HEK293 (cell line): ENCODE measurements at regions not wholly inside any gene's neighbourhood (a gene's known extent, or its start where the extent isn't known, plus 50 kb on each side); places are given as distances from the start of the nearest gene placed in this dataset.

Source experiments
- CTCF ChIA-PET: fragments of 350-600 bp; formaldehyde crosslinking; extraction: SDS; loops from one replicate; lab custom pipeline; 2021; ENCODE audit warnings: antibody characterized with exemption; lab: Yijun Ruan, JAX
- POLR2A ChIA-PET: fragments of 300-600 bp; formaldehyde crosslinking; extraction: SDS; loops from one replicate; lab custom pipeline; 2020; ENCODE audit warnings: antibody characterized with exemption, inconsistent platforms; lab: Yijun Ruan, JAX
- H3K27ac ChIP-seq: fragments of 200-500 bp; sonication (Bioruptor generic); 2 replicates; pipeline ENCODE4 v1.5.1; 2014; ENCODE audit warnings: low read depth, low read length, control low read depth, inconsistent platforms; ENCODE audit errors: extremely low read depth
- H3K36me3 ChIP-seq, 2 experiments: fragments of 200-500 bp in 1 of 2; sonication (Bioruptor generic) in 1 of 2; 1 replicate in 1 of 2; 2 replicates in 1 of 2; pipeline ENCODE4 v1.5.1; 2014 to 2017; ENCODE audit warnings: inconsistent platforms in 2 of 2, low read length in 2 of 2; ENCODE audit not compliant: control insufficient read depth in 2 of 2, insufficient read depth in 1 of 2
- H3K4me1 ChIP-seq: fragments of 200-500 bp; sonication (Bioruptor generic); 2 replicates; pipeline ENCODE4 v1.5.1; 2014; ENCODE audit warnings: mild to moderate bottlenecking, low read length, inconsistent platforms; ENCODE audit not compliant: control insufficient read depth, insufficient read depth
- H3K4me3 ChIP-seq: 2 replicates; pipeline ENCODE4 v1.5.1; 2011; ENCODE audit warnings: low read depth, mild to moderate bottlenecking, control low read depth, low read length, moderate library complexity
- H3K9me3 ChIP-seq: fragments of 200-500 bp; sonication (Bioruptor generic); 2 replicates; pipeline ENCODE4 v1.5.1; 2014; ENCODE audit warnings: low read depth, low read length, inconsistent platforms; ENCODE audit not compliant: control insufficient read depth, insufficient read depth
- BCL11B ChIP-seq: fragments of 450-650 bp; formaldehyde crosslinking; IDR thresholded peaks from 2 replicates; pipeline ENCODE4 v1.5.1; 2016; ENCODE audit warnings: low read depth, missing biosample characterization, missing genetic modification characterization
- HOXA7 ChIP-seq: sonication (generic); formaldehyde crosslinking; IDR thresholded peaks from 2 replicates; pipeline ENCODE4 v1.8.1; 2022; ENCODE audit warnings: missing genetic modification reagents, borderline replicate concordance
- INSM2 ChIP-seq: fragments of 450-650 bp; formaldehyde crosslinking; IDR thresholded peaks from 2 replicates; pipeline ENCODE4 v1.5.1; 2016; ENCODE audit warnings: missing biosample characterization, missing genetic modification characterization
- KLF10 ChIP-seq: fragments of 450-650 bp; IDR thresholded peaks from 2 replicates; pipeline ENCODE4 v1.5.1; 2018; ENCODE audit warnings: missing biosample characterization, mild to moderate bottlenecking, missing genetic modification characterization
- KLF16 ChIP-seq: fragments of 450-650 bp; formaldehyde crosslinking; IDR thresholded peaks from 2 replicates; pipeline ENCODE4 v1.5.1; 2017; ENCODE audit warnings: missing biosample characterization, missing genetic modification characterization
- PATZ1 ChIP-seq: fragments of 450-650 bp; formaldehyde crosslinking; IDR thresholded peaks from 2 replicates; pipeline ENCODE4 v1.5.1; 2016; ENCODE audit warnings: missing biosample characterization, missing genetic modification characterization
- PBX3 ChIP-seq: sonication (generic); formaldehyde crosslinking; IDR thresholded peaks from 2 replicates; pipeline ENCODE4 v1.8.1; 2022; ENCODE audit warnings: mild to moderate bottlenecking, moderate library complexity, missing genetic modification reagents
- PRDM2 ChIP-seq: fragments of 450-650 bp; formaldehyde crosslinking; IDR thresholded peaks from 2 replicates; pipeline ENCODE4 v1.5.1; 2016; ENCODE audit warnings: missing biosample characterization, missing genetic modification characterization, borderline replicate concordance
- ZFP3 ChIP-seq: fragments of 450-650 bp; formaldehyde crosslinking; IDR thresholded peaks from 2 replicates; pipeline ENCODE4 v1.5.1; 2016; ENCODE audit warnings: low read depth, missing biosample characterization, missing genetic modification characterization
- ZNF133 ChIP-seq: fragments of 450-650 bp; formaldehyde crosslinking; IDR thresholded peaks from 2 replicates; pipeline ENCODE4 v1.5.1; 2016; ENCODE audit warnings: missing biosample characterization, missing genetic modification characterization
- ZNF146 ChIP-seq: fragments of 450-650 bp; formaldehyde crosslinking; IDR thresholded peaks from 2 replicates; pipeline ENCODE4 v1.5.1; 2016; ENCODE audit warnings: missing biosample characterization, missing genetic modification characterization
- ZNF175 ChIP-seq: fragments of 450-650 bp; formaldehyde crosslinking; IDR thresholded peaks from 2 replicates; pipeline ENCODE4 v1.5.1; 2016; ENCODE audit warnings: missing biosample characterization, missing genetic modification characterization
- ZNF214 ChIP-seq: fragments of 450-650 bp; formaldehyde crosslinking; IDR thresholded peaks from 2 replicates; pipeline ENCODE4 v1.5.1; 2017; ENCODE audit warnings: missing biosample characterization, mild to moderate bottlenecking, missing genetic modification characterization, borderline replicate concordance
- ZNF488 ChIP-seq: fragments of 450-650 bp; formaldehyde crosslinking; IDR thresholded peaks from 2 replicates; pipeline ENCODE4 v1.5.1; 2016; ENCODE audit warnings: missing biosample characterization, missing genetic modification characterization
- ZNF530 ChIP-seq: fragments of 450-650 bp; formaldehyde crosslinking; IDR thresholded peaks from 2 replicates; pipeline ENCODE4 v1.5.1; 2016; ENCODE audit warnings: low read depth, missing biosample characterization, missing genetic modification characterization
- ZNF548 ChIP-seq: fragments of 450-650 bp; formaldehyde crosslinking; IDR thresholded peaks from 2 replicates; pipeline ENCODE4 v1.5.1; 2016; ENCODE audit warnings: missing biosample characterization, missing genetic modification characterization
- ZNF555 ChIP-seq: fragments of 450-650 bp; formaldehyde crosslinking; conservative IDR thresholded peaks from 2 replicates; pipeline ENCODE4 v1.5.1; 2017; ENCODE audit warnings: missing biosample characterization, mild to moderate bottlenecking, missing genetic modification characterization, inconsistent platforms
- ZNF692 ChIP-seq: fragments of 450-650 bp; formaldehyde crosslinking; IDR thresholded peaks from 2 replicates; pipeline ENCODE4 v1.5.1; 2016; ENCODE audit warnings: missing biosample characterization, missing genetic modification characterization
- ZNF76 ChIP-seq: fragments of 450-650 bp; formaldehyde crosslinking; IDR thresholded peaks from 2 replicates; pipeline ENCODE4; 2016; ENCODE audit warnings: low read depth, missing biosample characterization, missing genetic modification characterization, borderline replicate concordance

- Histone ChIP-seq H3K27ac (no peak overlapping the region), H3K36me3 (no peaks in the 10 kb centered on the region), H3K9me3 (no peaks in the 10 kb centered on the region), H3K4me3 (no peak overlapping the region), H3K4me1 (no peaks in the 10 kb centered on the region)
- ChIA-PET CTCF (no interaction called here), POLR2A (no interaction called here)
- no peak for TF ChIP-seq PATZ1 (tag by site-specific recombination)
These were observed 282.2 kb downstream of the STIM2 start for GRCh38 chr4:27142841-27143240.

GRCh38 chr4:27145597-27145996, 285.0 kb downstream of the STIM2 start:
- Histone ChIP-seq H3K36me3 (no peaks in the 10 kb centered on the region), H3K27ac (no peak overlapping the region), H3K9me3 (no peaks in the 10 kb centered on the region), H3K4me3 (no peak overlapping the region), H3K4me1 (no peaks in the 10 kb centered on the region)
- ChIA-PET POLR2A (no interaction called here), CTCF (no interaction called here)
- no peak for TF ChIP-seq INSM2 (tag by site-specific recombination)
- TF ChIP-seq HOXA7 (CRISPR knock-in tag) = no peak
- TF ChIP-seq KLF10 = no peak
- TF ChIP-seq ZNF530 = no peak
- TF ChIP-seq ZNF175 (tag by site-specific recombination) = no peak
- no peak for TF ChIP-seq ZNF133 (tag by site-specific recombination)
- TF ChIP-seq ZFP3 (tag by site-specific recombination) = no peak
- no peak for TF ChIP-seq ZNF555
- no peak for TF ChIP-seq BCL11B (tag by site-specific recombination)
- TF ChIP-seq ZNF146 = no peak
- no peak for TF ChIP-seq ZNF548 (tag by site-specific recombination)
- TF ChIP-seq KLF16 (tag by site-specific recombination) = no peak
- TF ChIP-seq ZNF488 = no peak
- TF ChIP-seq ZNF214 (tag by site-specific recombination) = no peak
- TF ChIP-seq ZNF692 = no peak
- no peak for TF ChIP-seq ZNF76 (tag by site-specific recombination)

- H3K27ac ChIP-seq = no peak overlapping the region
- ChIA-PET POLR2A (no interaction called here), CTCF (no interaction called here)
- H3K4me3 ChIP-seq = no peak overlapping the region
- no peaks in the 10 kb centered on the region for H3K4me1 ChIP-seq
- no peaks in the 10 kb centered on the region for H3K36me3 ChIP-seq
- no peaks in the 10 kb centered on the region for H3K9me3 ChIP-seq
- TF ChIP-seq PRDM2 (no peak), PBX3 (CRISPR knock-in tag) (no peak)
These were observed 287.7 kb downstream of the STIM2 start for GRCh38 chr4:27148211-27148895.
